ENCODE measurements at regions not wholly inside any gene's neighbourhood (a gene's known extent, or its start where the extent isn't known, plus 50 kb on each side); places are given as distances from the start of the nearest gene placed in this dataset.
"Not testable (repeated sequence)": the region's sequence is repeated elsewhere in the genome, so short reads cannot be mapped to it uniquely, and the experiment has no call there.

DNA sequence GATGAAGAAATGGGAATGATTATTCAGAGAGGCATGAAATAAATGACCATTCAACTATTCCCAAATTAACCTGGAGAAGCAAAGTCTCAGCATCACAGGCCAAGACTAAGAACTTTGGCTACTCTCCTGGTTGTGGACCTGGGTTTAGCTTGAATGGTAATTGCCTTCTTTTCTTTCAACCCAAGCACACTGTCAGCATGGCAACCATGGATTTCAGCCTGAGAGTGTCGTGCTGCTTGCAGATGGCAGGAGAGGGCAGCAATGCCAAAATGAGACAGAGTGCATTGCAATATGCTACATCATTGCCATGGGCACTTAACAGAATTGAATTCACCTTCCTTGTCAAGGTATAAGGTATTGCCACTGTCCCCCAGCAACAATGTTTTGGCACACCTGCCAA, 767.2 kb downstream of the REEP3 start:
- no peak for DNase-seq (ENCODE audit: low read depth)

- DNase-seq (ENCODE audit: low read depth), result no peak
Measured at GRCh38 chr10:64303566-64303965, 782.4 kb downstream of the REEP3 start.

GRCh38 chr10:64306729-64307327, 785.6 kb downstream of the REEP3 start:
- no peak for DNase-seq (ENCODE audit: low read depth)

DNA sequence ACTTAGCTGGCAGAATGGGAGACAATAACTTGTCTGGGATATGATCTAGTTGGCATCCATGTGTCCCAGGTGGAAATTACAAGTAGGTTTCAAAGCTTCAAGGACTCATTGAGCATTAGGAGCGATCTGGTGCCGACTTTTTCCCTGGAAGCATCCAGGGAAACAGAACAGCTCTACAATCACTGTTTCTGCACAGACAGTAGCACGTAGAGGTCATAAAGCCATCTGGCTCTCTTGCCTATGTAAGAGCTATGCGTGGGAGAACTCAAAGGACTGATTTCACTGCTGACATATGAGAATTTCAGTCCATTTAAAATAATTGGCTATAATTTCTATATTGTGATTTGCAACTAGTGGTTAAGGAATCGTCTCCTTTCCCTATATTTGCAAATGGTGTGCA, 791.7 kb downstream of the REEP3 start:
- DNase-seq (ENCODE audit: low read depth), result no peak

DNA sequence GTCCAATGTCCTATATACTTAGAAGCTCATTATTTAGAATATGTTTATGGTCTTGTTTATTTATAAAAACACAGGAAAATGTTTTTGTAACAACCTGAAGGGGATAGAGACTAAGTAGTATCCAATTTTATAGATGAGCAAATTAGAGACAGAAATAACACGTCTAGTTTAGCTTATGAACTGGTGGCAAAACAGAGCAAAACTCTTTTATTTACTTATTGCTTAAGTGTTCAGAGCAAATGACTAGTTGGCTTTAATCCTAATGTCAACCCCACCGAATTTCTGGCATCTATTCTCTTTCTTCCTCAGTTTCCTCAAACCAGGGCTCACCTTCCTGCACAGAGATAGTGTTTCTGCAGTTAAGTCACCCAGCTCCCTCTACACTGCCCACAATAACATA, 792.8 kb downstream of the REEP3 start:
- no peak for DNase-seq (ENCODE audit: low read depth)

- DNase-seq (ENCODE audit: low read depth), result no peak
Measured at GRCh38 chr10:64316416-64316815, 795.2 kb downstream of the REEP3 start.

DNA sequence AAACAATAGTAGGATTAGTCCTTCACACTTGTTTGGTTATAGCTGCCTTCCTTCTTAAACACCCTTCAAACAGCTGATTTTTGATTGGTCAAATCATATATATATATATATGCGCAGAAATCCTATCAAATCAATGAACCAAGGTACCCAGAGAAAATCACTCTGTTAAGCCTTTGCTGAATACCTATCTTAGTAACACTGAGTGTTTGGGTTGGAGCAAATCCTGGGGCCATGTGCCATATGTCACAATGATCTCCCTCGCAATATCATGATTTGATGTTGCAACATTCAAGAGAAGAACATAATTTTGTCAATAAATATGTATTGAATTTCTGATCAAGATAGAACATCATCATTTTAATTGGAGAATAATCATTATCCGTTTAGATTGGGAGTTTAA, 795.6 kb downstream of the REEP3 start:
- no peak for DNase-seq (ENCODE audit: low read depth)

DNA sequence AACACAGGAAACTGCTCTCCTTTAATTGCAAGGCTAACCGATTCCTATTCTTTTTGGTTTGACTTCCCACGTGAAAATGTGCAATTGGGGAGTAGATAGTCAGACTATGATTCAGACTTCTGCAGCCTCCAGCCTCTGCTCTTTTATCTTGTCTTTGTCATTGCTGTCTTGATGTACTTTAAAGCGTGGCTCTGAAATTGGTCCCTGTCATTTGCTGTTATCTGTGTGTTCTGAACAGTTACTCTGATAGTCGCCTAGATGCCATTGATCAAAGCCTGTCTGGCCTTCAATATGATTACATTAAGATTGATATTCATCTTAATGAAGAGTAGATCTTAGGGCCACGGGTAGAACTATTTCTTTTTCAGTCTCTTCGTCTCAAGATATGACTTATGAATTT, 799.2 kb downstream of the REEP3 start:
- DNase-seq (ENCODE audit: low read depth), result no peak

- DNase-seq (ENCODE audit: low read depth), result no peak
Measured at GRCh38 chr10:64329510-64329909, 808.3 kb downstream of the REEP3 start.

GRCh38 chr10:64332551-64332950, 811.4 kb downstream of the REEP3 start:
- no peak for DNase-seq (ENCODE audit: low read depth)

GRCh38 chr10:64334084-64334483, 812.9 kb downstream of the REEP3 start:
- no peak for DNase-seq (ENCODE audit: low read depth)

GRCh38 chr10:64344211-64344610, 823.0 kb downstream of the REEP3 start:
- DNase-seq (ENCODE audit: low read depth), result no peak

DNA sequence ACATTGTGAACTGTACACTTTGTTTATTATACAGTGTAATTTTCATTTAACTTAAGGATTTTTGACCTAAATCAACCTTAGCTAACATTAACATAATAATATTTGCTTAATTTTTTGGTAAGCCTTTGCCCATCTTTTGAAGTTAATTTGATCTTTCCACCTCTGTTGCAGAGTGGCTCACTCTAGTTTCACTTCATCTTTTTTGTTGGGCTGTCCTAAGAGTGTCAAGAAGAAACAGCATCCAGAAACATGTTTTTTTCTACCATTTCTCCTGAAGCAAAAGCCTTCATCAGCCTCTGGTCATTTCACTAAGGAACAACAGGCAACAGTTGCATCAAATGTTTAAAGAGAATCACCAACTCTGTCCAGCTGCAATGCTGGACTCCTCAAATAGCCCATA, 824.7 kb downstream of the REEP3 start:
- no peak for DNase-seq (ENCODE audit: low read depth)

GRCh38 chr10:64346389-64346788, 825.2 kb downstream of the REEP3 start:
- DNase-seq (ENCODE audit: low read depth), result no peak

DNA sequence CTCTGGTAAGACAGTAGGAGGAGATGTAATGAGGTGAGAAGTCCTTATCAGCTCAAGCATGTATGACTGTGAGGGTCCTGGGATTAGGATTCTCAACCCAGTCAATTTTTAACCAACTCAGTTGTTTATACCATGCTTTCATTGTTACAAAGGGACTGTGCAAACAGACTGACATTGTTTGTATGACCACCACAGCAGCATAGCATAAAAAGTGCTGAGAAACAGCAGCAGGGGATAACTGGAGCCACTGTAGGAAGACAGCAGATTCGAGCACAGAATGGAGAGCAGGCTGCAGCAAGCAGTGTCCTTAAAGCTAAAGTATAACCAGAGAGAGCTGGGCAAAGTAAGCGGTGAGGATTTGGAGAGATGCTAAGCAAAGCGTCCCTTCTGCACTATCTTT, 829.5 kb downstream of the REEP3 start:
- DNase-seq (ENCODE audit: low read depth), result no peak

DNA sequence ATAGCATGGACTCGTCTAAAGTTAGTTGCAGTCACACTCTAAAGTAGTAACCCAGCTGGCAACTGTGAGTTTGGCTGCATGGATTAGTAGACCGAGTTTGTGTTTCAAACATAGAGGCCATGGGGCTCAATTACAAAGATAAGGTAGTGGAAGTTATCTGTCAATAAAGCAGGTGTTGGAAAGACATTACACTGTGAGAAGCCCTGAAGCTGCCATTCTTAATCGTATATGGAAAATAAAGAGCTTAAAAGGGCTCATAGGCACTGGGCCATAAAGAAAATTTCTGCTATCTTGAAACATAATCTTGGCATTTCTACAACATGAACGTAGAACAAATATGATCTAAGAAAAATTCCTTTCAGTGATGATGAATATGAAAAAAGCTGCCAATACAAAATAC, 837.7 kb downstream of the REEP3 start:
- DNase-seq (ENCODE audit: low read depth), result no peak

DNA sequence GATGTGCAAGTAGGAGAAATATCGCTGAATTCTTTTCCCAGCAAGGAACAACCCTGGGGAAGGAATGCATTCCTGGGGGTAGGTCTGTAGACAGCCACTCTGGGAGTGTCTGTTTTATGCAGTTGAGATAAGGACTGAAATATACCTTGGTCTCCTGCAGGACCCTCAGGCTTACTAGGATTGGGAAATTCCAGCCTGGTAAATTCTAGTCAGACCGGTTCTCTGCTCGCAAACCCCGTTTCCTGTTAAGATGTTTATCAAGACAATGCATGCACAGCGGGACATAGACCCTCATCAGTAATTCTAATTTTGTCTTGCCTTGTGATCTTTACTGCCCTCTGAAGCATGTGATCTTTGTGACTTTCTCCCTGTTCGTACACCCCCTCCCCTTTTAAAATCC, 839.0 kb downstream of the REEP3 start:
- DNase-seq (ENCODE audit: low read depth), result not testable (repeated sequence)

GRCh38 chr10:64363687-64364086, 842.5 kb downstream of the REEP3 start:
- no peak for DNase-seq (ENCODE audit: low read depth)

DNA sequence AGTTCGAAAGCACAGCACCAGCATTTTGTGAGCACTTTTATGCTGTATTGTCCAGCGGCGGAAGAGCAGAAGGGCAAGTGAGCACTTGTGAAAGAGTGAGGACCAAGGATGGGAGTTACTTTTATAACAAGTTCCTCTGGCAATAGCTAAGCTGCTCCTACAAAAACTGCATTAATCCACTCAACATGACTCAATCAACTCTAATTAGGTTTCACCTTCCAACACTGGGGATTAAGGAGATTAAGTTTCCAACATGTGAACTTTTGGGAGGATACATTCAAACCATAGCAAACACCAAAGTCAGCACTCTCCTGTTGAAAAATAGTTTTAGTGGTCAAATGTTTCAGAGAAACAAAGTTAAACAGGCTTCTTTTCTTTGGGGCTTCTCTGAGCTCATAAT, 844.5 kb downstream of the REEP3 start:
- DNase-seq (ENCODE audit: low read depth), result no peak

DNA sequence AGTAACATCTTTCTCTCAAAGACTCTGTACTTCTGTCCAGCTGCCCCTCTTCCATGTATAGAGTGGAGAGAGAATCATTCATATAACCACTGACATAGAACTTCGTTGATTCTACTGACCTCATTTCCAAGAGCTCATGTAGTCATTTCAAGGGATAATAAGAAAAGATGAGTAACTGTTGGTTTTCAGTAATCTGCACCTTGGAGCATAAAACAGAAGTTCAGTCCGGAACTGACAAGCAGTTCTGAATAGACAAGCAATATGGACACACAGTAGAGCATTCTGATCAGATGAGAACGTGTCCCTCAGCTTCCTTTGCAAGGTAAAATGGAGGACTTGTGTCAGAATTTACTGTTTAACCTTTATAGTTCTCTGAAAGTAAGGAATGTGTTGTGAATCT, 847.1 kb downstream of the REEP3 start:
- DNase-seq (ENCODE audit: low read depth), result no peak

DNA sequence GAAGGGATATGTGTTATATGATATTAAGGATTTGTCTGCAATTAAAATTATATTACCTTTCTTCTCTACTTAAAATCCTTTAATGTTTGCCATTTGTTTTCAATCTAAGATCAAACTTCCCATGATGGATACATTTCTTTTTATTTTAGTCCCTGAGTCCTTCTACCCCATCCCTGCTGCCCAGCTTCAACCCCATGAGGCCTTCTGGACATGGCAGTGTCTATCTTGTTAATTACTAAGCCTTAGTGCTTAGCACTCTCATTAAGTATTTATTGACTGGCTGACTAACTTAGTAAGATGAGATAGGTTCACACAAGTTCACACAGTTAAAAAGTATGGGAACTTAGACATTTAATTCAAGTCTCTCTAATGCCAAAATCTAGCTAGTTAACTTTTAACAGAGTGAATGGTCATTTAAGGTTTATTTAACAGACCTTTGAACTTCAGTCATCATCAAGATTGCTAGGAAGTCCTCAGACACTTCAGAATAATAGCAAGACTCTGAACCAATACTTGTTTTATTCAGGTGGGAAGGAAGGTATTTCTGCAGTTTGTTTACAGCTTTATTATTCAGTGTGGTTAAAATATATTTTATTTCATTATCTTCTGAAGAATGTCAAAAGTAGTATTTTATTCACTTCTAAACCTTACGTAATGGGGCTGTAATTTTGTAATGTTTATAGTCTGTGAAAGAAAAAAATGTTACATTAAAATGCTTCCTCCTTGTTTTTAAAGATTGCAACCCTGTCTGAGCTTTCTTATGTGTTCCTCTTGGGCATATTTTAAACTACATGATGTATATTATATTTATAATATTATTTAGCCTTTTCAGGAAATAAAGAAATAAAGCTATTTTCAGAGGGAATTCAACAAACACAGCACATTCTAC, 848.9 kb downstream of the REEP3 start:
- no peak for DNase-seq (ENCODE audit: low read depth)

- DNase-seq (ENCODE audit: low read depth), result no peak
Measured at GRCh38 chr10:64374346-64374745, 853.1 kb downstream of the REEP3 start.

- DNase-seq (ENCODE audit: low read depth), result no peak
Measured at GRCh38 chr10:64376167-64376566, 855.0 kb downstream of the REEP3 start.
